Thymus (tissue), 11 donors: ENCODE measurements at regions not wholly inside any gene's neighbourhood (a gene's known extent, or its start where the extent isn't known, plus 50 kb on each side); places are given as distances from the start of the nearest gene placed in this dataset.

Experiments
- DNase-seq, 9 donors: peaks; one replicate each; pipeline ENCODE4 v3.0.0-alpha.2; 2013; ENCODE audit warnings: low spot score in 9 of 9, low read depth in 6 of 9, missing footprints in 1 of 9
- H3K27ac ChIP-seq, 2 donors: one replicate each; pipeline ENCODE4 v1.5.1; 2013; ENCODE audit warnings: control low read depth in 1 of 2, low read depth in 1 of 2, low read length in 1 of 2, mild to moderate bottlenecking in 1 of 2, moderate library complexity in 1 of 2
- H3K27me3 ChIP-seq, 2 donors: one replicate each; pipeline ENCODE4 v1.5.1; 2013; ENCODE audit warnings: low read length in 1 of 2; ENCODE audit not compliant: control insufficient read depth in 2 of 2, insufficient read depth in 1 of 2
- H3K36me3 ChIP-seq, 2 donors: one replicate each; pipeline ENCODE4 v1.5.1; 2013; ENCODE audit warnings: low read length in 1 of 2, mild to moderate bottlenecking in 1 of 2, moderate library complexity in 1 of 2; ENCODE audit not compliant: control insufficient read depth in 2 of 2, insufficient read depth in 2 of 2
- H3K4me1 ChIP-seq, 2 donors: one replicate each; pipeline ENCODE4 v1.5.1; 2013; ENCODE audit warnings: low read length in 2 of 2; ENCODE audit not compliant: control insufficient read depth in 2 of 2, insufficient read depth in 2 of 2
- H3K4me3 ChIP-seq, 2 donors: one replicate each; pipeline ENCODE4 v1.5.1; 2013; ENCODE audit warnings: low read length in 2 of 2, control low read depth in 1 of 2, mild to moderate bottlenecking in 1 of 2
- H3K9me3 ChIP-seq, 2 donors: one replicate each; pipeline ENCODE4 v1.5.1; 2013; ENCODE audit warnings: low read length in 1 of 2, mild to moderate bottlenecking in 1 of 2; ENCODE audit not compliant: control insufficient read depth in 2 of 2, insufficient read depth in 1 of 2
- WGBS: extraction: QIAGEN DNeasy Blood & Tissue Kit; methylation state at CpG from one replicate; pipeline ENCODE4 v1.1.7; 2013; 5-methylcytosine and 5-hydroxymethylcytosine counted together
- donor health status: healthy.

- WGBS: 91% methylated on average over 4 of the region's 4 CpGs
- H3K27me3 ChIP-seq: no peaks in the 10 kb centered on the region
- no peak for DNase-seq
Observed at GRCh38 chrX:125378205-125378604, 58.5 kb downstream of the TEX13C start.

GRCh38 chrX:125378770-125379169 lies 59.1 kb downstream of the TEX13C start:
- WGBS: 96% methylated on average over 3 of the region's 3 CpGs
- Histone ChIP-seq H3K36me3 (no peaks in the 10 kb centered on the region), H3K9me3 (no peaks in the 10 kb centered on the region), H3K4me3 (no peak overlapping the region), H3K4me1 (no peaks in the 10 kb centered on the region), H3K27me3 (no peaks in the 10 kb centered on the region), H3K27ac (no peak overlapping the region)
- DNase-seq: no peak

More at GRCh38 chrX:125378205-125378604, 58.5 kb downstream of the TEX13C start:
- H3K36me3 ChIP-seq: no peaks in the 10 kb centered on the region
- no peaks in the 10 kb centered on the region for H3K4me1 ChIP-seq
- no peak overlapping the region for H3K27ac ChIP-seq
- no peak overlapping the region for H3K4me3 ChIP-seq
- no peaks in the 10 kb centered on the region for H3K9me3 ChIP-seq

- H3K4me3 ChIP-seq: no peak overlapping the region
- H3K27me3 ChIP-seq: no peaks in the 10 kb centered on the region
- no peaks in the 10 kb centered on the region for H3K4me1 ChIP-seq
- H3K9me3 ChIP-seq: no peaks in the 10 kb centered on the region
- H3K36me3 ChIP-seq: no peaks in the 10 kb centered on the region
- no peak overlapping the region for H3K27ac ChIP-seq
- WGBS: 83% methylated on average over 4 of the region's 4 CpGs
- DNase-seq: no peak
Observed at GRCh38 chrX:125382148-125382628, 62.5 kb downstream of the TEX13C start.

- no peaks in the 10 kb centered on the region for H3K27me3 ChIP-seq
- WGBS: 95% methylated on average over 3 of the region's 3 CpGs
- no peak for DNase-seq
Observed at GRCh38 chrX:125382889-125383288, 63.2 kb downstream of the TEX13C start.

GRCh38 chrX:125384867-125385266 lies 65.2 kb downstream of the TEX13C start:
- Histone ChIP-seq H3K27me3 (no peaks in the 10 kb centered on the region), H3K4me1 (no peaks in the 10 kb centered on the region), H3K4me3 (no peak overlapping the region), H3K9me3 (no peaks in the 10 kb centered on the region), H3K36me3 (no peaks in the 10 kb centered on the region), H3K27ac (no peak overlapping the region)
- 89% methylated on average over 1 of the region's 1 CpG for WGBS
- no peak for DNase-seq

More at GRCh38 chrX:125382889-125383288, 63.2 kb downstream of the TEX13C start:
- no peak overlapping the region for H3K27ac ChIP-seq
- no peaks in the 10 kb centered on the region for H3K4me1 ChIP-seq
- no peak overlapping the region for H3K4me3 ChIP-seq
- H3K9me3 ChIP-seq: no peaks in the 10 kb centered on the region
- no peaks in the 10 kb centered on the region for H3K36me3 ChIP-seq

GRCh38 chrX:125387945-125388344 lies 68.3 kb downstream of the TEX13C start:
- Histone ChIP-seq H3K4me1 (no peaks in the 10 kb centered on the region), H3K36me3 (no peaks in the 10 kb centered on the region), H3K9me3 (no peaks in the 10 kb centered on the region), H3K4me3 (no peak overlapping the region), H3K27ac (no peak overlapping the region), H3K27me3 (no peaks in the 10 kb centered on the region)
- no peak for DNase-seq
- 89% methylated on average over 7 of the region's 7 CpGs for WGBS

GRCh38 chrX:125394449-125394848 lies 74.8 kb downstream of the TEX13C start:
- WGBS: 95% methylated on average over 4 of the region's 4 CpGs
- no peak for DNase-seq
- Histone ChIP-seq H3K4me1 (no peaks in the 10 kb centered on the region), H3K27me3 (no peaks in the 10 kb centered on the region), H3K36me3 (no peaks in the 10 kb centered on the region), H3K9me3 (no peaks in the 10 kb centered on the region), H3K4me3 (no peak overlapping the region), H3K27ac (no peak overlapping the region)

- Histone ChIP-seq H3K27ac (no peak overlapping the region), H3K9me3 (no peaks in the 10 kb centered on the region), H3K4me1 (no peaks in the 10 kb centered on the region), H3K4me3 (no peak overlapping the region), H3K27me3 (no peaks in the 10 kb centered on the region), H3K36me3 (no peaks in the 10 kb centered on the region)
- DNase-seq: no peak
Observed at GRCh38 chrX:125395626-125396025, 76.0 kb downstream of the TEX13C start.

- H3K36me3 ChIP-seq: no peaks in the 10 kb centered on the region
- H3K9me3 ChIP-seq: no peaks in the 10 kb centered on the region
- H3K4me1 ChIP-seq: no peaks in the 10 kb centered on the region
- WGBS: 76% methylated on average over 1 of the region's 1 CpG
- H3K27me3 ChIP-seq: no peaks in the 10 kb centered on the region
- no peak overlapping the region for H3K27ac ChIP-seq
- DNase-seq: no peak
- H3K4me3 ChIP-seq: no peak overlapping the region
Observed at GRCh38 chrX:125398959-125399440, 79.3 kb downstream of the TEX13C start.

- 94% methylated on average over 2 of the region's 2 CpGs for WGBS
- Histone ChIP-seq H3K4me3 (no peak overlapping the region), H3K27ac (no peak overlapping the region), H3K4me1 (no peaks in the 10 kb centered on the region), H3K27me3 (no peaks in the 10 kb centered on the region), H3K36me3 (no peaks in the 10 kb centered on the region), H3K9me3 (no peaks in the 10 kb centered on the region)
- DNase-seq: no peak
Observed at GRCh38 chrX:125402807-125403206, 83.1 kb downstream of the TEX13C start.
